ENCODE measurements at regions not wholly inside any gene's neighbourhood (a gene's known extent, or its start where the extent isn't known, plus 50 kb on each side); places are given as distances from the start of the nearest gene placed in this dataset.
"Not testable (repeated sequence)": the region's sequence is repeated elsewhere in the genome, so short reads cannot be mapped to it uniquely, and the experiment has no call there.

DNA sequence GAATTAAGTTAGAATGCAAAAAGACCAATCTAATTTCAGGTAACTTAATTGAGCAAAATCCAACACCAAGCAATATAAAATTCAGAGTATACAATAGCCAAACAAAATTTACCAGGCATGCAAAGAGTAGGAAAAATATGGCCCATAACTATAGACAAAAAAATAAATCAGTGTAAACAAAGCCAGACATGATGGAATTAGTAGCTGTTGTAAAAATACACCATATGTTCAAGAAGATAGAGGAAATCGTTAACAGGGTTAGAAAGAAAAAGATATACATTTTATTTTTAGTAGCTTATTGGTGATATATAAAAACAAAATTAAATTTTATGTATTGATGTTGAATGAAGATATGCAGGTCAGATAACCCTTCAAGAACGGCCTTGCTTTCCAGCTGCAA, 621.1 kb upstream of the MIR17HG start:
- H3K27me3 ChIP-seq (replicated peaks; ENCODE audit: control insufficient read depth, insufficient read depth, low read length, poor library complexity, severe bottlenecking) = no peaks in the 10 kb centered on the region
- no peak for DNase-seq
- H3K27ac ChIP-seq (ENCODE audit: insufficient read depth, low read length, poor library complexity, severe bottlenecking) = no peak overlapping the region
- no peak overlapping the region for H3K4me3 ChIP-seq (ENCODE audit: insufficient read depth, low read depth, low read length, poor library complexity, severe bottlenecking)
- H3K4me1 ChIP-seq (ENCODE audit: control insufficient read depth, insufficient read depth, low read length, poor library complexity, severe bottlenecking) = no peaks in the 10 kb centered on the region
- no peaks in the 10 kb centered on the region for H3K9me3 ChIP-seq (ENCODE audit: control insufficient read depth, low read length)
- H3K36me3 ChIP-seq (ENCODE audit: control insufficient read depth, insufficient read depth, low read length) = no peaks in the 10 kb centered on the region

DNA sequence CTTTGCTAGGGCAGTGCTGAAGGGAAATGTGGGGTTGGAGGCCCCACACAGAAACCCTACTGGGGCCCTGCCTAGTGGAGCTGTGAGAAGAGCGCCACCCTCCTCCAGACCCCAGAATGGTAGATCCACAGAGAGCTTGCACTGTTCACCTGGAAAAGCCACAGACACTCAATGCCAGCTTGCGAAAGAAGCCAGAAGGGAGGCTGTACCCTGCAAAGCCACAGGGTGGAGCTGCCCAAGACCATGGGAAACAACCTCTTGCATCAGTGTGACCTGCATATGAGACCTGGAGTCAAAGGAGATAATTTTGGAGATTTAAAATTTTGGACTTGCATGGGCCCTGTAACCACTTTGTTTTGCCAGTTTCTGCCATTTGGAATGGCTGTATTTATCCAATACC, 615.4 kb upstream of the MIR17HG start:
- no peak overlapping the region for H3K27ac ChIP-seq (ENCODE audit: insufficient read depth, low read length, poor library complexity, severe bottlenecking)
- H3K9me3 ChIP-seq (ENCODE audit: control insufficient read depth, low read length) = no peaks in the 10 kb centered on the region
- no peak for DNase-seq
- no peaks in the 10 kb centered on the region for H3K36me3 ChIP-seq (ENCODE audit: control insufficient read depth, insufficient read depth, low read length)
- H3K4me1 ChIP-seq (ENCODE audit: control insufficient read depth, insufficient read depth, low read length, poor library complexity, severe bottlenecking) = no peaks in the 10 kb centered on the region
- H3K27me3 ChIP-seq (replicated peaks; ENCODE audit: control insufficient read depth, insufficient read depth, low read length, poor library complexity, severe bottlenecking) = no peaks in the 10 kb centered on the region
- no peak overlapping the region for H3K4me3 ChIP-seq (ENCODE audit: insufficient read depth, low read depth, low read length, poor library complexity, severe bottlenecking)

DNA sequence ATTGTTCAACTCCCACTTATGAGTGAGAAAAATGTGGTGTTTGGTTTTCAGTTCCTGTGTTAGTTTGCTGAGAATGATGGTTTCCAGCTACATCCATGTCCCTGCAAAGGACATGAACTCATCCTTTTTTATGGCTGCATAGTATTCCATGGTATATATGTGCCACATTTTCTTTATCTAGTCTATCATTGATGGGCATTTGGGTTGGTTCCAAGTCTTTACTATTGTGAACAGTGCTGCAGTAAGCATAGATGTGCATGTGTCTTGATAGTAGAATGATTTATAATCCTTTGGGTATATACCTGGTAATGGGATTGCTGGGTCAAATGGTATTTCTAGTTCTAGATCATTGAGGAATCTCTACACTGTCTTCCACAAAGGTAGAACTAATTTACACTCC, 613.0 kb upstream of the MIR17HG start:
- H3K27me3 ChIP-seq (replicated peaks; ENCODE audit: control insufficient read depth, insufficient read depth, low read length, poor library complexity, severe bottlenecking); H3K36me3 ChIP-seq (ENCODE audit: control insufficient read depth, insufficient read depth, low read length); H3K4me1 ChIP-seq (ENCODE audit: control insufficient read depth, insufficient read depth, low read length, poor library complexity, severe bottlenecking); DNase-seq; H3K9me3 ChIP-seq (ENCODE audit: control insufficient read depth, low read length); H3K4me3 ChIP-seq (ENCODE audit: insufficient read depth, low read depth, low read length, poor library complexity, severe bottlenecking); H3K27ac ChIP-seq (ENCODE audit: insufficient read depth, low read length, poor library complexity, severe bottlenecking): not testable (repeated sequence)

DNA sequence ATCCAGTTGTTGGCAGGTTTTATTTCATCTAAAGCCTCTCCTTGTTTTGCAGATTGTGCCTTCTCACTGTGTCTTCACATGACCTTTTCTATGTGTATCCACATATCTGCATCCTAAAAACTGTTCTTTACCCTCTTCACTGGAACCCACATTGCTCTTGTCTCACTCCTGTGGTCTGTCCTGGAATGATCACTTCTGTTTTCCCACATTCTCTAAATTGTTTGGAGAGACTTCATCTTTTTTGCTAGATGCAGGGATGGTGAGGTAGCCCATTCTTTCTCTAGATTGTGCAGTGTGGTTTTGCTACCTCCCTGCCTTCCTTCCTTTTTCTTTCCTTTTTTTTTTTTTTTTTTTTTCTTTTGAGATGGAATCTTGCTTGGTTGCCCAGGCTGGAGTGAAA, 608.6 kb upstream of the MIR17HG start:
- Histone ChIP-seq H3K9me3 (ENCODE audit: control insufficient read depth, low read length) (no peaks in the 10 kb centered on the region), H3K27ac (ENCODE audit: insufficient read depth, low read length, poor library complexity, severe bottlenecking) (no peak overlapping the region), H3K27me3 (replicated peaks; ENCODE audit: control insufficient read depth, insufficient read depth, low read length, poor library complexity, severe bottlenecking) (no peaks in the 10 kb centered on the region), H3K36me3 (ENCODE audit: control insufficient read depth, insufficient read depth, low read length) (no peaks in the 10 kb centered on the region), H3K4me3 (ENCODE audit: insufficient read depth, low read depth, low read length, poor library complexity, severe bottlenecking) (no peak overlapping the region), H3K4me1 (ENCODE audit: control insufficient read depth, insufficient read depth, low read length, poor library complexity, severe bottlenecking) (no peaks in the 10 kb centered on the region)
- DNase-seq = no peak

DNA sequence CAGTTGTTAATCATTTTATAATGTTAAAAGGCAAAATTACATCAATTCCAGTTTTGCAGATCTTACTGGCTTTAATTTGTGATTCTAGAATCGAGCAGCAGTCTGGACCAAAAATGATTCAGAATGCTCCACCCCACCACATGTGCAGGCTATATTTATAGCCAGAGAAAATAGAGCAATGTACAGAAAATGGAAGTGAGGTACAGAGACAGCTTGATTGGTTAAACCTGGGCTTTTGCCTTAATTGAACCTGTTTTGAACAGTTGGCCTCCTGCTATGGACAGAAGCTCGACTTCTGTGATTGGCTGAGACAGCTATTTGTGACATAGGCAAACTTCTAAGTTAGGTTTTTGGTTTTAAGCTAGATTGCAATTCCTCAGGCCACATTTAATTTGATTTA, 607.4 kb upstream of the MIR17HG start:
- no peaks in the 10 kb centered on the region for H3K27me3 ChIP-seq (replicated peaks; ENCODE audit: control insufficient read depth, insufficient read depth, low read length, poor library complexity, severe bottlenecking)
- DNase-seq = no peak
- H3K4me3 ChIP-seq (ENCODE audit: insufficient read depth, low read depth, low read length, poor library complexity, severe bottlenecking) = no peak overlapping the region
- H3K4me1 ChIP-seq (ENCODE audit: control insufficient read depth, insufficient read depth, low read length, poor library complexity, severe bottlenecking) = no peaks in the 10 kb centered on the region
- H3K36me3 ChIP-seq (ENCODE audit: control insufficient read depth, insufficient read depth, low read length) = no peaks in the 10 kb centered on the region
- H3K27ac ChIP-seq (ENCODE audit: insufficient read depth, low read length, poor library complexity, severe bottlenecking) = no peak overlapping the region
- H3K9me3 ChIP-seq (ENCODE audit: control insufficient read depth, low read length) = no peaks in the 10 kb centered on the region

DNA sequence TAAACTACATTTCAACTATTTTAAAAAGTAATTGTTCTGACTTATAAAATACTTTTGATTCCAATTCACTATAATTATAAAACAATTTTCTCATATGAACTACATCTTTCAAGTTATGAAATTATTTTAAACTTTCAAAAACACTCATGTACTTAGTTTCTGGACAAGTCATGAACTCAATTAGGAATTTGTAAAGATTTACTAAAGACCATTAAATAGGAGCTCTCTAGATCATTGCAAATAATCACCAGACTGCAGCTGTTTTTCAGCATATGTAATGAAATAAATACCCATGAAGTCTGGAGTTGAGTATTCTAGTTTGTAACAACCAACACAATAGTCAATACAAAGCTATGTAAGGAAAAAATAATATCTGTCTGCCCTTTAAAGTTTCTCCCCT, 605.1 kb upstream of the MIR17HG start:
- Histone ChIP-seq H3K27me3 (replicated peaks; ENCODE audit: control insufficient read depth, insufficient read depth, low read length, poor library complexity, severe bottlenecking) (no peaks in the 10 kb centered on the region), H3K36me3 (ENCODE audit: control insufficient read depth, insufficient read depth, low read length) (no peaks in the 10 kb centered on the region), H3K4me1 (ENCODE audit: control insufficient read depth, insufficient read depth, low read length, poor library complexity, severe bottlenecking) (no peaks in the 10 kb centered on the region), H3K4me3 (ENCODE audit: insufficient read depth, low read depth, low read length, poor library complexity, severe bottlenecking) (no peak overlapping the region), H3K9me3 (ENCODE audit: control insufficient read depth, low read length) (no peaks in the 10 kb centered on the region), H3K27ac (ENCODE audit: insufficient read depth, low read length, poor library complexity, severe bottlenecking) (no peak overlapping the region)
- DNase-seq = no peak

DNA sequence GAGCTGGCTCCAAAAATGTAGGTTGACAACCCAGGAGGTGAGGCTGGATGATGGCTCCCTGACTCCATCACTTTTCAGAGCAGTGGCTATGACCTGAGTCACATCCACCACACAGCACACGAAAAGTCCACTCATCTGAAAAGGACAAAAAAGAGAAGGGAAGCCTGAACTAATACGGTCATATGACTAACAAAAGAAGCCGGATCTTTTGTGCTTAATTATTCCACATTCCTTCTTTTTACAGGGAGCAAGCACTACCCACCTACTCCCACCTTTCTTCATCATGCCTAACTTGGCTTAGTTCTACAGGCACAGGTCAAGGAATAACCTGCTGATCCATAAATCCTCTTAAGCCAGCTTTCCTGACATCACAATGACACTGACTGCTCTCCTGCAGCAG, 601.3 kb upstream of the MIR17HG start:
- no peak overlapping the region for H3K27ac ChIP-seq (ENCODE audit: insufficient read depth, low read length, poor library complexity, severe bottlenecking)

DNA sequence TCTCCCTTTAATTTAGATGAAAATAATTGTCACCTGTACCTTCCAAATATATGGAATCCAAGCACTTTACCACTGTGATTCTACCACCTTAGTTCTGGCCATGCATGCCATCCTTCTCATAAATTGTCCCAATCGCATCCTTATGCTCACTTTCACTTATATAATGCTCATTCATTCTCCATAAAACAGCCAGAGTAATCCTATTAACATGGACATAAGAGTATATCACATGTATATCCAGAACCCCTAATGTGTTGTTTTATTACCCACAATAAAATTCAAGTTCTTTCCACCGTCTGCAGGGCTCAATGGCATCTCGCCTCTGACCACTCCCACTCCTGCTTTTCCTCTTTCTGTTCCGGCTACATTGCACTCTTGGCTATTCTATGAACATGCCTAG, 597.5 kb upstream of the MIR17HG start:
- no peak overlapping the region for H3K27ac ChIP-seq (ENCODE audit: insufficient read depth, low read length, poor library complexity, severe bottlenecking)
- no peaks in the 10 kb centered on the region for H3K36me3 ChIP-seq (ENCODE audit: control insufficient read depth, insufficient read depth, low read length)

More for the DNA sequence above, 601.3 kb upstream of the MIR17HG start:
- H3K9me3 ChIP-seq (ENCODE audit: control insufficient read depth, low read length) = no peaks in the 10 kb centered on the region
- DNase-seq = no peak
- no peaks in the 10 kb centered on the region for H3K36me3 ChIP-seq (ENCODE audit: control insufficient read depth, insufficient read depth, low read length)
- H3K27me3 ChIP-seq (replicated peaks; ENCODE audit: control insufficient read depth, insufficient read depth, low read length, poor library complexity, severe bottlenecking) = no peaks in the 10 kb centered on the region
- H3K4me3 ChIP-seq (ENCODE audit: insufficient read depth, low read depth, low read length, poor library complexity, severe bottlenecking) = no peak overlapping the region
- no peaks in the 10 kb centered on the region for H3K4me1 ChIP-seq (ENCODE audit: control insufficient read depth, insufficient read depth, low read length, poor library complexity, severe bottlenecking)

DNA sequence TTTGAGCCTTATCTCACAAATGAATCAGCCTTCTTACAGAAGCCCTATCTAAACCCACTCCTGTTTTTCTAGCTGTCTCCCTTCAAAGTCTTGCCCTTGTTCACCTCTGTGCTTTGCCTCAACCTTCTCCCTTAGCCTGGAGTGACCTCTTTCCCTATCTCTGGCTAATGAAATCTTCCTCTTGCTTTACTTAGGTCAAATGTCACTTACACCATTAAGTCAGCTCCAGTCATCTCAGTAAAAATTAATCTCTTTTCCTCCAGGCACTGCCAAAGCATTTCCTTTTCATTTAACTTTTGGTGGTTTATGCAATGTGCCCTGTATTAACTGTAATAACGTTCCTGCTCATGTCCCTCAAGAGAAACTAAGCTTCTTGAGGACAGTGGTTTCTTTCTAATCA, 596.5 kb upstream of the MIR17HG start:
- Histone ChIP-seq H3K27me3 (replicated peaks; ENCODE audit: control insufficient read depth, insufficient read depth, low read length, poor library complexity, severe bottlenecking) (no peaks in the 10 kb centered on the region), H3K4me1 (ENCODE audit: control insufficient read depth, insufficient read depth, low read length, poor library complexity, severe bottlenecking) (no peaks in the 10 kb centered on the region), H3K36me3 (ENCODE audit: control insufficient read depth, insufficient read depth, low read length) (no peaks in the 10 kb centered on the region), H3K9me3 (ENCODE audit: control insufficient read depth, low read length) (no peaks in the 10 kb centered on the region), H3K4me3 (ENCODE audit: insufficient read depth, low read depth, low read length, poor library complexity, severe bottlenecking) (no peak overlapping the region), H3K27ac (ENCODE audit: insufficient read depth, low read length, poor library complexity, severe bottlenecking) (no peak overlapping the region)
- DNase-seq = no peak

More for the DNA sequence above, 597.5 kb upstream of the MIR17HG start:
- Histone ChIP-seq H3K4me3 (ENCODE audit: insufficient read depth, low read depth, low read length, poor library complexity, severe bottlenecking) (no peak overlapping the region), H3K27me3 (replicated peaks; ENCODE audit: control insufficient read depth, insufficient read depth, low read length, poor library complexity, severe bottlenecking) (no peaks in the 10 kb centered on the region), H3K4me1 (ENCODE audit: control insufficient read depth, insufficient read depth, low read length, poor library complexity, severe bottlenecking) (no peaks in the 10 kb centered on the region), H3K9me3 (ENCODE audit: control insufficient read depth, low read length) (no peaks in the 10 kb centered on the region)
- DNase-seq = no peak

DNA sequence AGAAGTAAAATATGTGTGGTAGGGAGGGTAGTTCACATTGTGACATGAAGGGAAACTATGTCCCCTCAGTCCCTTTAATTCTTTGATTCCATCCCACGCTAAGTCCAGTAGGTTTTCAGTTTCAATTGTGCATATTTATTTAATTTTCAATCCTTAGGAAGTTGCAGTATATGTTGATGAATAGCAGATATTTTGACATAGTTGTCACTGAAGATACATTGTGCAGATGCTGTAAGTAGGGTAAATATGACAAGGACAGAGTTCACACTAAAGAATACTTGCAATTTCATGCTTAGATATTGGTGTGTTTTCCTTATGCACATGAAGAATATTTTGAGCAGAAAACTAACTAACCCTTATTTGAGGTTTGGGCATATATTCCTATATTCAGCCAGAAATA, 595.4 kb upstream of the MIR17HG start:
- no peaks in the 10 kb centered on the region for H3K27me3 ChIP-seq (replicated peaks; ENCODE audit: control insufficient read depth, insufficient read depth, low read length, poor library complexity, severe bottlenecking)
- H3K4me1 ChIP-seq (ENCODE audit: control insufficient read depth, insufficient read depth, low read length, poor library complexity, severe bottlenecking) = no peaks in the 10 kb centered on the region
- no peak overlapping the region for H3K27ac ChIP-seq (ENCODE audit: insufficient read depth, low read length, poor library complexity, severe bottlenecking)
- no peaks in the 10 kb centered on the region for H3K9me3 ChIP-seq (ENCODE audit: control insufficient read depth, low read length)
- H3K4me3 ChIP-seq (ENCODE audit: insufficient read depth, low read depth, low read length, poor library complexity, severe bottlenecking) = no peak overlapping the region
- no peaks in the 10 kb centered on the region for H3K36me3 ChIP-seq (ENCODE audit: control insufficient read depth, insufficient read depth, low read length)
- DNase-seq = no peak

DNA sequence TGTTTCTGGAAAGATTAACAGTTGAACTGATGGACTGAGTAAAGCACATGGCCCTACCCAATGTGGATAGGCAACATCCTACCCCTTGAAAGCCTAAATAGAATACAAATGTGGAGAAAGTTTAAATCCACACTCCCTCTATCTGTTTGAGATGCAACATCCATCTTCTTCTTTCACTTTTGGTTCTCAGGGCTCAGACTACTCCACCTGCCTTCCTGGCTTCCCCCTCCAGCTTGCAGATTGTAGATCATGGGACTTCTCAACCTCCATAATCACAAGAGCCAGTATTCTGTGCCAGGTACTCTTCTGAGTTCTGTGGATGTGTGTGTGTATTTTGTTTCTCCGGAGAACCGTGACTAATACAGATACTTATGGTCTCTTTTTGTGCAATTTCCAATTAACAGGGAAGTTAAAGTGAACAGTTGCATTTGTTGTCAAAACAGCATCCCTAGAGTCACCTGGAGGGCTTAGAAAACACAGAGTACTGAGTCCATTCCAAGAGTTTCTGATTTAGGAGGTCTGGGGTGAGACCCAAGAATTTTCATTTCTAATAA, 590.3 kb upstream of the MIR17HG start:
- no peak overlapping the region for H3K27ac ChIP-seq (ENCODE audit: insufficient read depth, low read length, poor library complexity, severe bottlenecking)
- H3K9me3 ChIP-seq (ENCODE audit: control insufficient read depth, low read length) = no peaks in the 10 kb centered on the region
- no peaks in the 10 kb centered on the region for H3K36me3 ChIP-seq (ENCODE audit: control insufficient read depth, insufficient read depth, low read length)
- no peak overlapping the region for H3K4me3 ChIP-seq (ENCODE audit: insufficient read depth, low read depth, low read length, poor library complexity, severe bottlenecking)
- no peaks in the 10 kb centered on the region for H3K27me3 ChIP-seq (replicated peaks; ENCODE audit: control insufficient read depth, insufficient read depth, low read length, poor library complexity, severe bottlenecking)
- no peaks in the 10 kb centered on the region for H3K4me1 ChIP-seq (ENCODE audit: control insufficient read depth, insufficient read depth, low read length, poor library complexity, severe bottlenecking)
- DNase-seq = no peak

Measured in effector memory CD4-positive, alpha-beta T cell (primary cell).